ENCODE measurements at regions not wholly inside any gene's neighbourhood (a gene's known extent, or its start where the extent isn't known, plus 50 kb on each side); places are given as distances from the start of the nearest gene placed in this dataset.
"Not testable (repeated sequence)": the region's sequence is repeated elsewhere in the genome, so short reads cannot be mapped to it uniquely, and the experiment has no call there.

DNA sequence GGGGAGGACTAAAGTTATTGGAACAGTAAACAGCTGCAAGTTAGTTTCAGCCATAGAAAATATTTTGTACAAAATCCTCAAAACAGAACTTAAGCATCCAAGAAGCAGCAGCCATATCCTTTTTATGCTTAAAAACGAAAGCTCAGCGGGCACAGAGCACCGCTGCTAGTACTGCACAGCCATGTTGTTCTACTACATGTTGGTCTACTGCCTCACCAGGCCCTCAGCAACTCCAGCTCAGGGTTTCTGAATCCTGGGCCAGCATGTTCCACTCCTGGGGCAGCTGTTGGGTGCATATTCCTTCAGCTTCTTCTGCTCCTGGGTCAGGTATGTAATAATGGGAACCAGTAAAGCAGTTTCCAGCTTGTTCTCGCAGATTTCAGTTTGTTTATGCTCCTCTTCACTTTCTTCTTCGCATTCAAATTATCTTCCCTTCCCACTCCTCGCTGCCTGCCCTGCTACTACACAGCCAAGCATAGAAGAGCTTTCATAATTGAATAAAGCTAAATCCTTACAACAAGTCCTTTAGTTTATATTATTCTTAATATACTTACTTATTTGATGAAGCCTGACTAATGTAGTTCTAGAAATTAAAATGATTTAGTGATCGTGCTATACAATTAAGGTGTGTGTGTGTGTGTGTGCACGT, 820.5 kb upstream of the ATXN8OS start:
- intact Hi-C loops (cut with micrococcal nuclease), result no loop called here
- H3K9me3 Mint-ChIP-seq, result peaks cover 6% of the 10 kb centered on the region
- H3K27ac Mint-ChIP-seq, result no peak overlapping the region
- CTCF ChIA-PET, result interaction anchor here (0.6 kb wide), 1 partner anchor 32 kb away, joined by 4 read pairs; no protein-coding TSS in a partner anchor
- H3K4me1 Mint-ChIP-seq (ENCODE audit: low read depth), result no peaks in the 10 kb centered on the region
- DNase-seq, result no peak
- no peaks in the 10 kb centered on the region for H3K27me3 Mint-ChIP-seq (ENCODE audit: low read depth)
- no peaks in the 10 kb centered on the region for H3K36me3 Mint-ChIP-seq (ENCODE audit: low read depth)
- no peak overlapping the region for H3K4me3 Mint-ChIP-seq

DNA sequence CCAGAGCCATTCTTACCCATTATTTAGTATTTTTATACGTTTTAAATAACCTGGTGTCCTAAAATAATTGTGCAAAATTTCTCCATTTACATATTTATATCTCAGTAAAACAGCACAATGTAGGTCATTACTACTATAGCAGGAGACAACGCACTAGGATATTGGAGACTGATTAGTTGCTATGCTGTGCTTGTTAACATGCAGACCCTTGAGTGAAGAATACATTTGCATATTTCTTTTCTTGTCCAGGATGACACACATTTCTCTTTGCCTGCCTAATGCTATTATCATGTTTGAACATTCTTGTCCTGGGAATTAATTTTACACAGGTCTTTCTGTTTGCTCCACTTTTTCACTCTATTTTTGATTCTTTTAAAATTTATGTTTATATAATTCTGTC, 823.8 kb upstream of the ATXN8OS start:
- H3K9me3 Mint-ChIP-seq, result peaks cover 6% of the 10 kb centered on the region

DNA sequence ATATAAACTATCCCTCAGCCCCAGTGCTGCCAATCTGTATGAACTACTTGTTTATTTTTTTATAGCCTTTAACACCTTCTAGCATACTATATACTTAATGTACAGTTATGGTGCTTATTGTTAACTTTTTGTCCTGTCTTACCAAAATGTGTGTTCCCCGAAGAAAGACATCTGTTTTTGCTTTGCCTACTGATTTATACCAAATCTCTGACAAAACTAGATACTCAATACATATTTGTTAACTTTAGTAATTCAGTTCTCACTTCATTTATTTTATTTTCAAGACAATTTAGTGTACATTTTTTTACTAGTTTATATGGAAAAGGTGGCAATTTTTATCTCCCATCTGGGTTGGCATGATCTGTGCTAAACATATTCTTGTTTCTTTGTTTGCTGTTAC, 824.3 kb upstream of the ATXN8OS start:
- no peak overlapping the region for H3K4me3 Mint-ChIP-seq
- no peaks in the 10 kb centered on the region for H3K27me3 Mint-ChIP-seq (ENCODE audit: low read depth)
- no peak for DNase-seq
- H3K36me3 Mint-ChIP-seq (ENCODE audit: low read depth), result no peaks in the 10 kb centered on the region
- no peak overlapping the region for H3K27ac Mint-ChIP-seq
- intact Hi-C loops (cut with micrococcal nuclease), result no loop called here
- H3K9me3 Mint-ChIP-seq, result peaks cover 6% of the 10 kb centered on the region
- CTCF ChIA-PET, result no interaction called here
- no peaks in the 10 kb centered on the region for H3K4me1 Mint-ChIP-seq (ENCODE audit: low read depth)

More for the DNA sequence above, 823.8 kb upstream of the ATXN8OS start:
- CTCF ChIA-PET, result no interaction called here
- H3K4me3 Mint-ChIP-seq, result no peak overlapping the region
- H3K27me3 Mint-ChIP-seq (ENCODE audit: low read depth), result no peaks in the 10 kb centered on the region
- no peak overlapping the region for H3K27ac Mint-ChIP-seq
- no peaks in the 10 kb centered on the region for H3K4me1 Mint-ChIP-seq (ENCODE audit: low read depth)
- intact Hi-C loops (cut with micrococcal nuclease), result no loop called here
- H3K36me3 Mint-ChIP-seq (ENCODE audit: low read depth), result no peaks in the 10 kb centered on the region
- DNase-seq, result no peak

DNA sequence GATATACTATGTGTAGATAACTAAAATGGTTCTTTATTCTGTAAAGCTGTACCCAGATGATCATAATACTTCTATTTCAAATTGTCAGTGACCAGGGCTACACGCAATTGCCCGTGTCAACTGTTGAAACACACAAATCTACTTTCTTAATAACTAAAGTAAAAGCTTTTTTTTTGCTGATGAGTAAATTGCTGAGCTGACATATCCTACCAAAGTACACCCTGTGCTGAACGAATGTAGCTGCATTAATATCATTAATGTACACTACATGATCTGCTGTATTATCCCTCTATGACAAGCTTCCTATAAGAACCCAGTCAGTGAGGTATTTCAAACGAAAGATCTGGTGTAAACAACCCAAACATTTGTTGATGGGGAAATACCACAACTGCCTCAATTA, 827.2 kb upstream of the ATXN8OS start:
- DNase-seq, result no peak
- H3K4me1 Mint-ChIP-seq (ENCODE audit: low read depth), result no peaks in the 10 kb centered on the region
- intact Hi-C loops (cut with micrococcal nuclease), result no loop called here

DNA sequence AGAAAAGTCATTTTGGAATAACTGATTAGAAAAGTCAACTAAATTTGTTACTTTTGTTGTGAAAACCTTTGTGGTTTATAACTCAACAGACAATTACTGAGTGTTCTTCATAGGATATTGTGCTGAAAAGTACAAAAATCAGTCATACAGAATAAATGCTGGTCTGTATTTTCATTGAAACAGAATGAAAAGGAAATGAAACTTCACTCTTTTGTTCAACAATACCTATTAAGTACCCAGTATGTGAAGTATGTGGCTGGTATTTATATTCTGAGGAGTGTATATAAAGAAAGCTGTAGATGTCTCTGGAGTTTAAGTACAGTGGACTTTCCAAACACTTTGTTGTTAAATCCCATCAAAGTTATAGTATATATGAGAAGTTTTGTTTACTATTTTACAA, 828.4 kb upstream of the ATXN8OS start:
- Mint-ChIP-seq H3K36me3 (ENCODE audit: low read depth) (no peaks in the 10 kb centered on the region), H3K9me3 (peaks cover 6% of the 10 kb centered on the region), H3K27ac (no peak overlapping the region), H3K27me3 (ENCODE audit: low read depth) (no peaks in the 10 kb centered on the region), H3K4me3 (no peak overlapping the region), H3K4me1 (ENCODE audit: low read depth) (no peaks in the 10 kb centered on the region)
- DNase-seq, result no peak
- intact Hi-C loops (cut with micrococcal nuclease), result no loop called here
- CTCF ChIA-PET, result no interaction called here

More for the DNA sequence above, 827.2 kb upstream of the ATXN8OS start:
- CTCF ChIA-PET, result no interaction called here
- Mint-ChIP-seq H3K27me3 (ENCODE audit: low read depth) (no peaks in the 10 kb centered on the region), H3K4me3 (no peak overlapping the region), H3K9me3 (peaks cover 6% of the 10 kb centered on the region), H3K27ac (no peak overlapping the region), H3K36me3 (ENCODE audit: low read depth) (no peaks in the 10 kb centered on the region)

DNA sequence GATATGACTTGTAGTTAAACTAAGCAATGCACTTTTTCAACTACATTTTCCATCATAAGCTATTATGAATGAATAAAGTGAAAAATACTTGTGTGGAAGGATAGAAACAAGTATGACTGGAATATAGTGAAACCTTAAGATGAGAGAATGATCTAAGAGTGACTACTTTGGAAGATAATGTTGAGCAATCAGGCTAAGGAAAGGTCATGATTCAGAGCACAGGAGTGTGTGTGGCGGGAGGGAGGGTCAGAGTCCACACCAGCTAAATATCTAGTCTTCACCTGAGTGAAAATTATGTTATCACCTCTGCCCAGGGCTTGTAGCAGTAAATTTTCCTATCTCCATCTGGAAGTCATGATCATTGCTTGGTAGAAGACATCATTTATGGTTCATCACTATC, 833.4 kb upstream of the ATXN8OS start:
- peaks cover 5% of the 10 kb centered on the region for H3K9me3 Mint-ChIP-seq

DNA sequence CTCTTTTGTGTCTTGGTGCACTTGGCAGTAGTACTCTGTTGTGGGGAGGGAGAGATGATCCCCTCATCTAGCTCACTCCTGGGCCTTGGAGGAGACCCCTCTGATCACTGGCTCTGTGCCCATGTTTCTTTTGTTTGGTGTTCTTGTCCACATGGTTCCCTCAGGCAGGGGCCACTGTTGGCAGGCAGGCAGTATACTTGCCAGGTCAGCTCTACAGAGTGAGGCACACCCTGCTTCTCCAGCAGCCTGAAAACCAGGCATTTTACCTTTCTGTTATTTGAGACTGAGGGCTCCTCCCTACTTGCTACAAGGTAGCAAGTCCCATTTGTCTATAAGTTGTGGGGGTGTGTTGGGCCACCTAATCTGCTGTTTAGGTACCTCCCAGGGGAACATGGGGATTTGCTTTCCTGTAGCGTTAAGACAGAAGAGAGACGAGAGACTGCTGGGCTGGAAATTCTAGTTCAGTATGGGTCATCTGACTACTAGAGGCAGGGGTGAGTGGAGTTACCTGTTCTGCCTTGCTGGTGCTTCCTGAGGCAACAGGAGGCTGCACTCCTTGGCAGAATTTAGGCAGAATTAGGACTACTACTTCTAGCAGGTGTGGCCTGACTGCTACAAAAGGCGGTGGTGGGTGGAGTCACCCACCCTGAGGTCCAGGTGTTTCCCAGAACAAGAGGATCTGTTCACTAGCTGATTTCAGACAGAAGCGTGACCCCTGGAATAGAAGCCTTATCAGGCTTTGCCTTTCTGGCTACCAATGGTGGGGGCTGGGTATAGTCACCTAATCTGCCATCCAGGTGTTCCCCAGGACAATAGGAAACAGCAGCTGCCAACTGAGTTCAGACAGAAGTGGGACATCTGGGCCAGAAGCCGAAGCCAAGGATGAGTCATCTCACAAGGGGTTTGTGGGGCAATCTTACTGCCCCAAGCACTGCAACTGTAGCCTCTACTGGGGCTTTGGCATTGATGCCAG, 843.0 kb upstream of the ATXN8OS start:
- CTCF ChIA-PET, result no interaction called here
- Mint-ChIP-seq H3K4me1 (ENCODE audit: low read depth) (no peaks in the 10 kb centered on the region), H3K36me3 (ENCODE audit: low read depth) (no peaks in the 10 kb centered on the region), H3K27ac (no peak overlapping the region), H3K27me3 (ENCODE audit: low read depth) (no peaks in the 10 kb centered on the region), H3K4me3 (no peak overlapping the region), H3K9me3 (peaks cover 14% of the 10 kb centered on the region)
- no peak for DNase-seq
- intact Hi-C loops (cut with micrococcal nuclease), result no loop called here

More for the DNA sequence above, 833.4 kb upstream of the ATXN8OS start:
- no peak overlapping the region for H3K27ac Mint-ChIP-seq
- no peak for DNase-seq
- no peaks in the 10 kb centered on the region for H3K27me3 Mint-ChIP-seq (ENCODE audit: low read depth)
- H3K4me1 Mint-ChIP-seq (ENCODE audit: low read depth), result no peaks in the 10 kb centered on the region
- no peak overlapping the region for H3K4me3 Mint-ChIP-seq
- H3K36me3 Mint-ChIP-seq (ENCODE audit: low read depth), result no peaks in the 10 kb centered on the region
- intact Hi-C loops (cut with micrococcal nuclease), result no loop called here
- CTCF ChIA-PET, result no interaction called here

DNA sequence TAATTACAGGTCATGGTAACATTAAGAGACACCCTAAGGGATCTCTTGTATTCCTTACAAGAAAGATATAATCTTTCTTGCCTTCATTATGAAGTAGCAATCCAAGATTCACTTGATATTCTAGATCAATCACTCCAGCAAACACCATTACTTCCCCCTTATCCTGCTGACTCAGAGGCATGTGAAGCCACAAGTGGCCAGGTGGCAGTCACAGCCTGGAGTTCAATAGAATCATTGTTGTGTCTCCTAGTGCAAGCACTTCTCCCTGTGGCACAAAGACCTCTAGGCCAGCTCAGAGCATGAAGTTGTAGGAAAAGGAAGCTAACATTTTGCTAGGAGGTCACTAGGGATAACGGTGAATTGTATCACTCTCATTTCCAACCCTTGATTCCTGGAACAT, 864.3 kb upstream of the ATXN8OS start:
- DNase-seq, result no peak
- Mint-ChIP-seq H3K9me3 (no peaks in the 10 kb centered on the region), H3K27ac (no peak overlapping the region), H3K36me3 (ENCODE audit: low read depth) (no peaks in the 10 kb centered on the region), H3K4me1 (ENCODE audit: low read depth) (no peaks in the 10 kb centered on the region), H3K27me3 (ENCODE audit: low read depth) (no peaks in the 10 kb centered on the region), H3K4me3 (no peak overlapping the region)
- CTCF ChIA-PET, result no interaction called here
- intact Hi-C loops (cut with micrococcal nuclease), result no loop called here

DNA sequence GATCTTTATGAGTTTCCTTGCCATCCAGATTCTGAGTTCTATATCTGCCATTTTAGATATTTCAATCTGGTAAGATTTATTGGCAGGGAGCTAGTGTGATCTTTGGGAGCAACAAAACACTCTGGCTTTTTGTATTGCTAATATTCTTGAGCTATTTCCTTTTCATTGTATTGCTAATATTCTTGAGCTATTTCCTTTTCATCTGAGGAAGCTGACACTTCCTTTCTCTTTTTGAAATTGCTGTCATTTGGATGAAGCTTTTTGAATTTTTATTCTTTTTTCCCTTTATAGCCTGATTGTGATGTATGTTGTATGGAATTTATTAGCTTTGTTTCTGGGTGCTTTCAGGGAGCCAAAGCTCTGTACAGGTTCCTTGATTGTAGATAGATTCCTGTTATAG, 873.5 kb upstream of the ATXN8OS start:
- H3K36me3 Mint-ChIP-seq (ENCODE audit: low read depth), result no peaks in the 10 kb centered on the region
- no peak overlapping the region for H3K4me3 Mint-ChIP-seq
- H3K27me3 Mint-ChIP-seq (ENCODE audit: low read depth), result no peaks in the 10 kb centered on the region
- intact Hi-C loops (cut with micrococcal nuclease), result no loop called here
- H3K4me1 Mint-ChIP-seq (ENCODE audit: low read depth), result no peaks in the 10 kb centered on the region
- peaks cover 18% of the 10 kb centered on the region for H3K9me3 Mint-ChIP-seq
- CTCF ChIA-PET, result no interaction called here
- no peak overlapping the region for H3K27ac Mint-ChIP-seq
- DNase-seq, result no peak

DNA sequence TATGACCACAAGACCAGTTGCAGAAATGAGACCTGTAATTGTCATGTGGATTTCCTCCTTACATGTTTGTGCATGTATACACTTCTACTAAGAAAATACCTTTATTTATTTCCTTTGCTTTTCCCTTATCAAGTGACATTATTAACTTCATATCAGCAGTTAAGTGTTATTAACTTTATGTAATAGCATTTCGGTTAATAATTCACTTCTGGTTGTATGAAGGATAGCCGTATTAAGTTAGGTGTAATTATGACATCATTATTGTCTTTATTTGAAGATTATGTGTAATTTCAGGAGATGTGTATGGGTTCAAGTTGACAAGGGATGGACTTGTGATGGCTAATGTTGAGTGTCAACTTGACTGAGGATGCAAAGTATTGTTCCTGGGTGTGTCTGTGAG, 881.2 kb upstream of the ATXN8OS start:
- intact Hi-C loops (cut with micrococcal nuclease), result no loop called here
- Mint-ChIP-seq H3K4me1 (ENCODE audit: low read depth) (no peaks in the 10 kb centered on the region), H3K27ac (no peak overlapping the region), H3K36me3 (ENCODE audit: low read depth) (no peaks in the 10 kb centered on the region), H3K9me3 (peaks cover 30% of the 10 kb centered on the region), H3K4me3 (no peak overlapping the region), H3K27me3 (ENCODE audit: low read depth) (no peaks in the 10 kb centered on the region)
- no peak for DNase-seq
- CTCF ChIA-PET, result no interaction called here

DNA sequence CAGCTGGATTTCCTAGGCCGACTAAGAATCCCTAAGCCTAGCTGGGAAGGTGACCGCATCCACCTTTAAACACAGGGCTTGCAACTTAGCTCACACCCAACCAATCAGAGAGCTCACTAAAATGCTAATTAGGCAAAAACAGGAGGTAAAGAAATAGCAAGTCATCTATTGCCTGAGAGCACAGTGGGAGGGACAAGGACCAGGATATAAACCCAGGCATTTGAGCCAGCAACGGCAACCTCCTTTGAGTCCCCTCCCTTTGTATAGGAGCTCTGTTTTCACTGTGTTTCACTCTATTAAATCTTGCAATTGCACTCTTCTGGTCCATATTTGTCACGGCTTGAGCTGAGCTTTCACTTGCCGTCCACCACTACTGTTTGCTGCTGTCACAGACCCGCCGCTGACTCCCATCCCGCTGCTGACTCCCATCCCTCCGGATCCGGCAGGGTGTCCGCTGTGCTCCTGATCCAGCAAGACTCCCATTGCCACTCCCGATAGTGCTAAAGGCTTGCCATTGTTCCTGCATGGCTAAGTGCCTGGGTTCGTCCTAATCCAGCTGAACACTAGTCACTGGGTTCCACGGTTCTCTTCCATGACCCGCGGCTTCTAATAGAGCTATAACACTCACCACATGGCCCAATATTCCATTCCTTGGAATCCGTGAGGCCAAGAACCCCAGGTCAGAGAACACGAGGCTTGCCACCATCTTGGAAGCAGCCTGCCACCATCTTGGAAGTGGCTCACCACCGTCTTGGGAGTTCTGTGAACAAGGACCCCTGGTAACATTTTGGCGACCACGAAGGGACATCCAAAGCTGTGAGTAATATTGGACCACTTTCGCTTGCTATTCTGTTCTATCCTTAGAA, 885.8 kb upstream of the ATXN8OS start:
- DNase-seq; H3K4me3 Mint-ChIP-seq; intact Hi-C loops (cut with micrococcal nuclease); H3K36me3 Mint-ChIP-seq (ENCODE audit: low read depth); H3K4me1 Mint-ChIP-seq (ENCODE audit: low read depth); CTCF ChIA-PET; H3K27ac Mint-ChIP-seq; H3K27me3 Mint-ChIP-seq (ENCODE audit: low read depth): not testable (repeated sequence)
- peaks cover 17% of the 10 kb centered on the region for H3K9me3 Mint-ChIP-seq

DNA sequence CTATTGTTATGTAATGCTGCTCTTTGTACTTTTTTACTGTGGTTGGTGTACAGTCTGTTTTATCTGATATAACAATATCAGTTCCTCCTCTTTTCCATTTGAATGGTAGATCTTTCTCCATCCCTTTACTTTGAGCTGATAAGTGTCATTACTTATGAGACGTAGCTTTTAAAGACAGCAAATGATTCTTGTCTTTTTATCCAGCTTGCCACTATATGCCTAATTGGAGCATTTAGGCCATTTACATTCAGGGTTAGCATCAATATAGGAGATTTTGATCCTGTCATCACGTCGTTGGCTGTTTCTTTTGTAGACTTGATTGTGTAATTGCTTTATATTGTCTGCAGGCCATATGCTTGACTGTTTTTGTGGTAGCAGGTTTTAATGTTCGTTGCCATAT, 894.2 kb upstream of the ATXN8OS start:
- no peaks in the 10 kb centered on the region for H3K9me3 Mint-ChIP-seq
- H3K4me1 Mint-ChIP-seq (ENCODE audit: low read depth), result no peaks in the 10 kb centered on the region
- intact Hi-C loops (cut with micrococcal nuclease), result no loop called here

More for the DNA sequence above, 894.2 kb upstream of the ATXN8OS start:
- CTCF ChIA-PET, result interaction anchor here (1.2 kb wide), 1 partner anchor 25 kb away, joined by 3 read pairs; no protein-coding TSS in a partner anchor
- no peak for DNase-seq
- Mint-ChIP-seq H3K36me3 (ENCODE audit: low read depth) (no peaks in the 10 kb centered on the region), H3K27me3 (ENCODE audit: low read depth) (no peaks in the 10 kb centered on the region), H3K27ac (no peak overlapping the region), H3K4me3 (no peak overlapping the region)
